ENCODE measurements at regions not wholly inside any gene's neighbourhood (a gene's known extent, or its start where the extent isn't known, plus 50 kb on each side); places are given as distances from the start of the nearest gene placed in this dataset.

DNA sequence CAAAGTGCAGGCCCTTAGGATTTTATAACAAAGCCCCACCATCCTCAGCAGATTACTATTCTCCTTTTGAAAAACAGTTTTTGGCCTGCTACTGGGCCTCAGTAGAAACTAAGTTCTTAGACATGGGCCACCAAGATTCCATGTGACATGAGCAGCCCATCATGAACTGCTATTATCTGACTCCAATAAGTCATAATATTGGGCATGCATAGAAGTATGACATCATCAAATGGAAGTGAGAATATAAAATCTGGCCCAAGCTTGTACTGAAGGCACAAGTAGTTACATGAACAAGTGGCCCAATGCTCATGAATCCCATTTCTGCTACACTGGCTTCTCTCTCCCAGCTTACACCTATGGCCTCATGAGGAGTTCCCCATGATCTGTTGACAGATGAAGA, 404.8 kb downstream of the EPHA5 start:
- ChIA-PET CTCF (no interaction called here), POLR2A (no interaction called here)
- TF ChIP-seq SP1 (IDR thresholded peaks at IDR 0.05) (no peak), FOXM1 (IDR thresholded peaks at IDR 0.05; ENCODE audit: borderline replicate concordance) (no peak), CTBP1 (IDR thresholded peaks at IDR 0.05; ENCODE audit: borderline replicate concordance) (no peak), BHLHE40 (IDR thresholded peaks at IDR 0.05; ENCODE audit: borderline replicate concordance) (no peak), LEF1 (IDR thresholded peaks at IDR 0.05; ENCODE audit: borderline replicate concordance) (no peak), ARNT (IDR thresholded peaks at IDR 0.05) (no peak), NFRKB (IDR thresholded peaks at IDR 0.05) (no peak), ELF4 (IDR thresholded peaks at IDR 0.05) (no peak), L3MBTL2 (conservative IDR thresholded peaks at IDR 0.05) (no peak), TARDBP (IDR thresholded peaks at IDR 0.05) (no peak), FOXA1 (IDR thresholded peaks at IDR 0.05) (no peak)
- DNase-seq (ENCODE audit: extremely low spot score): no peak

DNA sequence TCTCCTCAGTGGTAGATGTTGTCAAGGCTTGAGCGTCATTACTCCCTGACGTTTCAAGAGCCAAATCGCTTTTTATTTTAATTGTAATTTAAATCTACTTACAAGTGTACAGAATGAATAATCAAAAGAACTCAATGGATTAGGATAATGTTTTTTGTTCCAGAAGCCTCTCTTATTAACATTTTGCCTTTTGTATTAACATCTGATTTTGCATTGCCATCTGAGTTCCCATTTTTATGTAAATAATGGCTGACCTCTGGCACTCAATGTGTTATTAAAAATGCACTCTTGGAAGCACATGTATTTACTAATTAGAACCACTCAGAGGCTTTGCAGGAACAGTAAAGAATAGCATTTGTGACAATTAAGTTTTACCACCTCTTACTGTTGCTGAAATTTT, 411.0 kb downstream of the EPHA5 start:
- ChIA-PET POLR2A (no interaction called here), CTCF (no interaction called here)
- no peak for DNase-seq (ENCODE audit: extremely low spot score)
- TF ChIP-seq SUZ12 (IDR thresholded peaks at IDR 0.05) (no peak), ZNF384 (IDR thresholded peaks at IDR 0.05) (no peak), CTBP1 (IDR thresholded peaks at IDR 0.05; ENCODE audit: borderline replicate concordance) (no peak)

DNA sequence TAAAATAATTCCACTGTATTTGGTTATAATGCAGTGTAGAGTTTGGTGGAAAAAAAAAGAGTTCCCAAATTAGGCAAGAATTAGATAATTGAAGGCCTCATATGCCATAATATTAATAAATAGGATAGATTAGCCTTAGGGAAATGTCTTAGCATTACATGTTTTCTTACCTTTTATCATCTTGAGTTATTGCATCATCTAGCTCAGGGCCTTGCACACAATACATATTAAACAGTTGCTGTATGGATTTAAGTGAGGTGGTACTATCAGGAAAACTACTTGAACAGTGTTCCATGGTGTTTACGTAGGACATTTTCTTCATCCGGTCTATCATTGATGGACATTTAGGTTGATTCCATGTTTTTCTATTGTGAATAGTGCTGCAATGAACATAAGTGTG, 419.4 kb downstream of the EPHA5 start:
- DNase-seq (ENCODE audit: extremely low spot score): no peak
- ChIA-PET POLR2A (no interaction called here), CTCF (no interaction called here)
- TF ChIP-seq LEF1 (IDR thresholded peaks at IDR 0.05; ENCODE audit: borderline replicate concordance): no peak
- TF ChIP-seq, protein P1, sequence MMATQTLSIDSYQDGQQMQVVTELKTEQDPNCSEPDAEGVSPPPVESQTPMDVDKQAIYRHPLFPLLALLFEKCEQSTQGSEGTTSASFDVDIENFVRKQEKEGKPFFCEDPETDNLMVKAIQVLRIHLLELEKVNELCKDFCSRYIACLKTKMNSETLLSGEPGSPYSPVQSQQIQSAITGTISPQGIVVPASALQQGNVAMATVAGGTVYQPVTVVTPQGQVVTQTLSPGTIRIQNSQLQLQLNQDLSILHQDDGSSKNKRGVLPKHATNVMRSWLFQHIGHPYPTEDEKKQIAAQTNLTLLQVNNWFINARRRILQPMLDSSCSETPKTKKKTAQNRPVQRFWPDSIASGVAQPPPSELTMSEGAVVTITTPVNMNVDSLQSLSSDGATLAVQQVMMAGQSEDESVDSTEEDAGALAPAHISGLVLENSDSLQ (IDR thresholded peaks at IDR 0.05): no peak
- no peak for TF ChIP-seq ELF4 (IDR thresholded peaks at IDR 0.05)
- no peak for TF ChIP-seq ARNT (IDR thresholded peaks at IDR 0.05)
- TF ChIP-seq FOXK2 (IDR thresholded peaks at IDR 0.05): no peak
- TF ChIP-seq CTBP1 (IDR thresholded peaks at IDR 0.05; ENCODE audit: borderline replicate concordance): no peak
- TF ChIP-seq BHLHE40 (IDR thresholded peaks at IDR 0.05; ENCODE audit: borderline replicate concordance): no peak
- no peak for TF ChIP-seq TARDBP (IDR thresholded peaks at IDR 0.05)
- no peak for TF ChIP-seq ZNF384 (IDR thresholded peaks at IDR 0.05)
- TF ChIP-seq FOXM1 (IDR thresholded peaks at IDR 0.05; ENCODE audit: borderline replicate concordance): no peak
- TF ChIP-seq L3MBTL2 (conservative IDR thresholded peaks at IDR 0.05): no peak
- no peak for TF ChIP-seq SP1 (IDR thresholded peaks at IDR 0.05)
- no peak for TF ChIP-seq HDGF (IDR thresholded peaks at IDR 0.05; ENCODE audit: borderline replicate concordance)
- TF ChIP-seq SUZ12 (IDR thresholded peaks at IDR 0.05): no peak
- TF ChIP-seq NFRKB (IDR thresholded peaks at IDR 0.05): no peak
- no peak for TF ChIP-seq FOXA1 (IDR thresholded peaks at IDR 0.05)

DNA sequence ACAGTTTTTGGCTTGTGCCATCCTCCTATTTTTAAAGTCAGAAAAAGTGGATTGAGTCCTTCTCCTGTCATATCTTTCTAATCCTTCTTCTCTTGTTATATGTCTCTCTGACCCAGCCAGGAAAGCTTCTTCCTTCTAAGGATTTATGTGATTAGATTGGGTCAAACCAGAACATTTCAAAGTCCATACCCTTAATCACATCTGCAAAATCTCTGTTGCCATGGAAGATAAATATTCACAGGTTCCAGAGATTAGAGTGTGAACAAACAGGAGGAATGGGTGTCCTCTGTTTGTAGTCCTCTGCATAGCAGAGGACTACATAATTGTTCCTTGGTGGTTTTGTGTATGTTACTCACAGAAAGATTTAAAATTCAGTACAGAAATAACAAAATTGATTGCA, 421.2 kb downstream of the EPHA5 start:
- POLR2A ChIA-PET: no interaction called here
- TF ChIP-seq, protein P1 (IDR thresholded peaks at IDR 0.05): no peak
- TF ChIP-seq FOXA1 (IDR thresholded peaks at IDR 0.05) (no peak), L3MBTL2 (conservative IDR thresholded peaks at IDR 0.05) (no peak), FOXK2 (IDR thresholded peaks at IDR 0.05) (no peak), SP1 (IDR thresholded peaks at IDR 0.05) (no peak), HDGF (IDR thresholded peaks at IDR 0.05; ENCODE audit: borderline replicate concordance) (no peak)
- no peak for DNase-seq (ENCODE audit: extremely low spot score)
- CTCF ChIA-PET: no interaction called here

DNA sequence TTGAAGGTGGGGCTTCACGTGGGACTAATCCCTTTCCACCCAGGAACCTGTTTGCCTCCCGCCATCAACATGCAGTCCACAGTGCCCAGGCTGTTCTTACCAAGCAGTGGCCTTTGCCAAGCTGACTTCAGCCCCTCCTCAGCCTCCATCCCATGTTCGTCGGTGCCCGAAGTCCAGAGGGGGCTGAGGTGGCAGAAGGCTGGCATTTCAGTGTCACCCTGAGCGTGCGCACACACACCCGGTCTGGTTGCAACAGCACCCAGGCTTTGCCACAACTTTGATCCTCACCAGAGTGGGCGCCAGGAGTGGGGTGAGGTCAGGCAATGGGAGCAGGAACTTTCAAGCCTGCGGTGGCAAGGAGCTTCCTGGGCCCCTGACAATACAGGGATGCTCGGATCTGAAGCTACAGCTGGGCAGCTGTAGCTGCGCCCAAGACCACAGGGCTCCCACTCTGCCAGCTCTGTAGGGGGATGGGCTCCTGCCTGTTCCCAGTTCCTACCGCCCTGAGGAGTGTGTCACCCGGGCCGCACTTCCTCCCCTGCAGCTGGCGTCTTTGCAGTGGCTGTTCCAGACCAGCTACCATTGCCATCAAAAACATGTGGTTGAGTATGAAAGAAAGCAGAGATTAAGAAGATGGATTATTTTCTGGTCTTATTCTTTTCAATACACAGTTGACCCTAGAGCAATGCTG, 428.0 kb downstream of the EPHA5 start:
- POLR2A ChIA-PET: no interaction called here
- TF ChIP-seq HDGF (IDR thresholded peaks at IDR 0.05; ENCODE audit: borderline replicate concordance): no peak
- CTCF ChIA-PET: no interaction called here
- no peak for DNase-seq (ENCODE audit: extremely low spot score)

DNA sequence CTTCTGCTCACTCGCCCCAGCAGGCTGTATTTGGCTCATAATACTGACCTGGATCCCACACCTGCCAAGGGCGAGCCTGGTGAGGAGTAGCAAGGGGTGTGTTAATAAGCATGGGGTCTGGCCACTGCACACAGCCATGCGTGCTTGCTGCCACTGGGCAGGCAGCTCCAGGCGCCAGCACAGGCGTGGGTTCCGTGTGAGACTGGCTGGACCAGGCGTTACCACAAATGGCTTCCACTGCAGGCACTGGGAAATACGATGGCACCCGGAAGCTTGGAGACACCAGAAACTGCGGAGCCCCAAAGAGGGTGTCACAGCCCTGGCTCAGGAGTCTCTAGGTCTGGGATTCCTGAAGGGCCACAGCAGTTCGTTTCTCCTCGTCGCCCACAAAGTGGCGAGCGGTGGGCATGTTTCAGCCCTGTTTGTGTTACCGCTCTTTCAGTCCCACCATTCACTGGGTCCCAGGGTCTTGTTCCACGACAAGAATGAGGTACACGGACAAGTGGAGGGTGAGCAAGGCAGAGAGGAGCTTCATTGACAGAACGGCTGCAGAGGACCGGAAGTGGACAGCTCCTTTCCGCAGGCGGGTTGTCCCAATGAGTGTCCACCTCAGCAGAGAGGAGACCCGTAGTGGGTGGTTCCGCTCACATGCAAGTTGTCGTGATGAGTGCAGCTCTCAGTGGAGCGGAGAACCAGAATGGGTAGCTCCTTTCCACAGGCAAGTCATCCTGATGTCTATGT, 428.9 kb downstream of the EPHA5 start:
- DNase-seq (ENCODE audit: extremely low spot score): no peak
- TF ChIP-seq HDGF (IDR thresholded peaks at IDR 0.05; ENCODE audit: borderline replicate concordance) (no peak), CTBP1 (IDR thresholded peaks at IDR 0.05; ENCODE audit: borderline replicate concordance) (no peak), FOXK2 (IDR thresholded peaks at IDR 0.05) (no peak), ZNF384 (IDR thresholded peaks at IDR 0.05) (no peak), ELF4 (IDR thresholded peaks at IDR 0.05) (no peak), ARNT (IDR thresholded peaks at IDR 0.05) (no peak), FOXM1 (IDR thresholded peaks at IDR 0.05; ENCODE audit: borderline replicate concordance) (no peak), L3MBTL2 (conservative IDR thresholded peaks at IDR 0.05) (no peak), FOXA1 (IDR thresholded peaks at IDR 0.05) (no peak), SP1 (IDR thresholded peaks at IDR 0.05) (no peak), SUZ12 (IDR thresholded peaks at IDR 0.05) (no peak), BHLHE40 (IDR thresholded peaks at IDR 0.05; ENCODE audit: borderline replicate concordance) (no peak), NFRKB (IDR thresholded peaks at IDR 0.05) (no peak), TARDBP (IDR thresholded peaks at IDR 0.05) (no peak), LEF1 (IDR thresholded peaks at IDR 0.05; ENCODE audit: borderline replicate concordance) (no peak)
- TF ChIP-seq, protein P1 (IDR thresholded peaks at IDR 0.05): no peak
- ChIA-PET CTCF (no interaction called here), POLR2A (no interaction called here)
